Fibroblast of skin of abdomen (primary cell): ENCODE measurements at regions not wholly inside any gene's neighbourhood (a gene's known extent, or its start where the extent isn't known, plus 50 kb on each side); places are given as distances from the start of the nearest gene placed in this dataset.

ENCODE experiments used
- DNase-seq: peaks from one replicate; pipeline ENCODE4 v3.0.0-alpha.2; 2013

DNA sequence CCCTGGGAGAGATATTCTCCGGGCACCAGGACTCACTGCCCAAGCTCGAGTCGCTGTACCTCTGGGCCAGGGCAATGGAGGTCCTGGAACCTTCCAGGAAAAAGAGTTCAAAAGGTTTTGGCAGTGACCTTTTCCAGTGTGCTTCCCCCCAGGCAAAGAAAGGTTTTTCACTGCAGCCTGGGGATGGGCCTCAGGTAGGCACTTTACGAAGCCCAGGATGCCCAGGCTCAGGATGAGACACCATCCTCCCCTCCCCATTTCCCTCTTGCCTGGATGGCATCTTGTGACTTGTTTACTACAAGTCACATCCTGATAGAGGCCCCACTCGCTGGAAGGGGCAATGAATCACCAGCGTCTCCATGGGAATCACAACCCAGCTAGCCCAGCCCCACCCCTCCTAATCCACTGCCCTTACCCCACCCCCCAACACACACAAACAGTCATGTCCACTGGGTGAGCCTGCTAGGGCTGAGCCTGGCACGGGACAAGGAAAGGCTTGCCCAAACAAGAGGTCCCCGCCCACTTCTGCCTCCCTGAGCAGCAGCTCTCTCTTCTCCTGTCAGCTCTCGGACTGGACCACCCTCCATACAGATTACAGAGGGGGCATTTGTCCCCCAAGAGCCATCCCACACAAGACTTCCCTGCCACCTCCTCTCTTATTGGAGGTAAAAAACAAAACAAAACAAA, 93.8 kb upstream of the SMNDC1 start:
- DNase-seq, result peak; percentile 89

DNA sequence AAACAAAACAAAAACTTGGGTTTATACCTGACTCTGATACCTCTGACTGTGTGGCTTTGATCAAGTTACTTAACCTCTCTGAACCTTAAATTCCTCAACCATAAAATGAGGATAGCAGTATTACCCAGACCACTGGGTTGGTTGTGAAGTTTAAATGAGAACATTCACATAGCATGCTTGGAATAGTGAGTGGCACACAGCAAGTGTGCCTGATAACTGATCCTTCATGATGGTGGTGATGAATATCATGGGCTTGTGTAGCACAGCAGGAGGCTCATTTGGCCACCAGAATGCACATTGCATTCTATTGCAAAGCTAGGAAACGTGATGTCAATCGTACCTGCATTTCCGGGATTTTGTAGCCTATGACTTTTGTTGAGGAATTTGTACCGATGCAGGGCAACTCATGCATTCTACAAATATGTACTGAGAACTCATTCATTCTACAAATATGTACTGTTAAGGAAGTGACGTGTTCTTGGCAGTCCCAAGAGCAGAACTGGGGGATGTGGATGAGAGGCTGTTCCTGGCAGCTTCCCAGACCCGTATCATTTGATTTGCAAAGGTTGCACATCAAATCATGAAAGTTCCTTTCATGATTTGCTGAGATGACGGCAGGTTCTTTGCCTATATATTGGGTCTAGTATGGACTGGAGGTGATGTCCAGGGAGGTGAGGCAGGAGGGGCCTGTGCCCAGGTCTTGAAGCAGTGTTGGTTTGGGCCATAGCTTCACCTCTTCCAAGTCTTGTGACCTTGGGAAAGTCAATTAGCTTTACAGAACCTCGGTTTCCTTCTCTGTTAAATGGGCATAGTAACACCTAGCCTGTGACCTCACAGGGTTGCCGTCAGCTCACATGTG, 94.6 kb upstream of the SMNDC1 start:
- peak; percentile 99 for DNase-seq

DNA sequence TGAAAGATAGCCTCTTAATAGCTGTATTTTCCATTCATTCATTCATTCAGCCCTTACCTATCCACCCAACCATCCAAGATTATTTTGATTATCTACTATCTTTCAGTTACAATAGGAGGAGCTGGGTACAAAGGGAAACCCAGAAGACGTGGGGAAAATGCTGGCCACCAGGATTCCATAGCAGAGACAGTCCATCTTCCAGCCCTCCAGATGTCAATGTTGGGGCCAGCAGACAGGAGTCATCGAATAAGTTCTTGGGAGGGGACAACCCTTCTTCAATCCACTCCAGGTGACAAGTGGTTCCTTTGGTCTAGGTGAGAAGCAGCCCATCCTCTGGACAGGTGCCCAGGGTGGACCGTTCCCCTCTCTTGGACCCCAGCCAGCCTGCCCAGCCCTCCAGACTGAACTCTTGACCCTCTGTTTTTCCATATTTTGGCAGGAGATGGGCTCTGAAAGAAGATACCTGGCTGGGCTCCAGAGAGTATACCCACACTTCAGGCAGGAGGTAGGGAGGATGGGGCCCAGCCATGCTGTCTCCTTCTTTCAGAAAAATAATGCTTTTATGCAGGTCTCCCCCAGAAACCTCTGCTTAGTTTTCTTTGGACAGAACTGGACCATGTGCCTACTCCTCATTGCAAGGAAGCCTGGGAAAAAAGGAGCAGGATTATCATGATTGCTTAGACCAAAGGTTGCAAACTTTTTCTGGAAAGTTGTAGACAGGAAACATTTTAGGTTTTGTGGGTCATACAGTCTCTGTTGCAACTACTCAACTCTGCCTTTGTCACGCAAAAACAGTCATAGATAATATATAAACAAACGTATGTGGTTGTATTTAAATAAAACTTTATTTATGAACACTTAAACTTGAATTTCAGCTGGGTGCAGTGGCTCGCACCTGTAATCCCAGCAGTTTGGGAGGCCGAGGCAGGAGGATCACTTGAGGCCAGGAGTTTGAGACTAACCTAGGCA, 95.5 kb upstream of the SMNDC1 start:
- DNase-seq, result no peak

DNA sequence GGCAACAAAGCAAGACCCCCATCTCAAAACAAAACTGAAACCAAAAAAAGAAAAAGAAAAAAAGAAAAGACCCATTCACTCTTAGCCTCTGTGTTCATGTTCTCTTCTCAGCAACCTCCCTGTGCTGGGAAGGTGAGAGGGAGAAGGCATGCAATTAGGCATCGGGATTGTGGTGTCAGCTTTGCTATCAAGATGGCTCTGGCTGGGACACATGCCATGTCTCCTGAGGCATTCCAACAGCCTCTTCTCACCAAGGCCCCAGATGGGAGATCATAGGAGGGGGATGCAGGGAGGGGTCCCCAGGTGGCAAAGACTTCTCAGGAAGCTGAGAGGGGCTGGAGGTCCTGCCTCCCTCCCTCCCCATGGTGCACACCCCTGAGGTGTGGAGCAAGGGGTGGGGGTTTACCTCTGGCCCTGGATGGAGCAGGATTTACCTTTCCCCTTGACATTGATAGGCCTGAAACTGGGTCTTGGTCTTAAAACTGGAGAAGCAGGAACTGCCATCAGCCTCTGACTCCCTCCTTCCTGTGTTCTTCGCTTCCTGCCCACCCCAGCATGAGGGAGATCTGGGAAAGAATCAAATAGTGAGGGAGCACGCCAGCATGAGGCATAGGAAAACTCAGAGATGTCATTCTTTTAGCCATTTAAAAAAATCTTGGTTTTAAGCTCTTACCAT, 96.2 kb upstream of the DUSP5 start:
- DNase-seq, result no peak

DNA sequence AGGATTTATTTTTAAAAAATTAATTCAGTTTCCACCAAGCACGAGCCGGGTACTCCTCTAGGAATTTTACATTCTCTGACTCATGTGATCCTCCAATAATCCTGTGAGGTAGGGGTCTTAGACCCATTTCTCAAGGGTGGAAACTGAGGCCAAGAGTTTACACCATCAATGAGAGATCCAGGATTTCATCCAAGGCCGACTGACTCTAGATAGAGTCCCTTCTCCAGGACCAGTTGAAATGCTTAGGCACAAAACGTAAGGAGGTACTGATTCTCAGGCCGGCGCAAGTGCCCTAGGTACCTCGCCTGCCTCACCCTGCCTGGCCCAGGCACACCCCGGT, 95.7 kb upstream of the DUSP5 start:
- no peak for DNase-seq

DNA sequence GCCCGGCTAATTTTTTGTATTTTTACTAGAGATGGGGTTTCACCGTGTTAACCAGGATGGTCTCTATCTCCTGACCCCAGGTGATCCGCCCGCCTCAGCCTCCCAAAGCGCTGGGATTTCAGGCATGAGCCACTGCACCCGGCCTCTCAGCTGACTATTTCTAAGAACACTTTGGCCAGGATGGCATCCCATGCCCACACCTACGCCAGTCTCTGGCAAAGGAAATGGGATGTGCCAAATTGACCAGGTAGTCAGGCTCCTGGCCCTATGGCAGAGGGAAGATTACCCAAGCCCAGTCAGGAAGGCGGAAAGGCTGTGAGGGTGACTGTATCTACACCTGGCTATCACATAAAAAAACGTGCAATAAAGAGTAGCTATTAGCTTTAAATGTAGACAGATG, 94.1 kb upstream of the DUSP5 start:
- no peak for DNase-seq

DNA sequence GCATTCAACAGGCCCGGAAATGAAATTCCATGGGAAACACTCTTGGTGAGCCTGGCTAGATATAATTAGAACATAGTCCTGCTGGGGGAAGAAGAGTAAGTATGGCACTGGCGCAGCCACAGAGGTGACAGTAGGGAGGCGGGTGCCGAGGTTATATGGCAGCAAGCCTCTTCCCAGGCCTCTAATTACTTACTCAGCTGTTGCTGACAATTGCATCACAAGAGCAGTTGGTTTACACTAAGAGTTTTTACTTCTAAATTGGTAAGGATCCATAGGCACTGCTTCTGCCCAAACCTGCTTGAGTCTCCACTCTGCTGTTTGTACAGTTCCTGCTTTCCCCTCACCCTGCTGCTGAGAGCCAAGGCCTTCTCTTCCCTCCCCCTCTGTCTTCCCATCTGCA, 93.3 kb upstream of the DUSP5 start:
- peak; percentile 49 for DNase-seq

DNA sequence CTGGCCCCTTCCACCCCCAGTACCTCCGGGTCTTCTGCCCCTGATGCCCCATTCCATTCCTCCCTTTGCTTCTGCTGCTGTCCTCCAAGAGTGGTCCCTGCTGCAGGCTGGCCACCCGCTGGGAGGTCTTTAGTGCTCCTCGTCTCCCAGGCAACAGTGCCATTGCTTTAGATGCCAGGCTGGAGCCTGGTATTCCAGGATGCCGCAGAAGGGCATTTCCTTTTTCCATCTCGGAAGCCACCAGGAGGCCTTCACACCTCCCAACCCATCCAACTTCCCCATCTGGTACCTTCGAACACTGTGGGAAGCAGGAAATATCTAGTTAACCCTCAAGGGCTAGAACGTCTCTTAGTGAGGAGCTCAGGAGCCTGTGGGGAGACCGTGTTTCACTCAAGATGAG, 92.9 kb upstream of the DUSP5 start:
- DNase-seq, result no peak

DNA sequence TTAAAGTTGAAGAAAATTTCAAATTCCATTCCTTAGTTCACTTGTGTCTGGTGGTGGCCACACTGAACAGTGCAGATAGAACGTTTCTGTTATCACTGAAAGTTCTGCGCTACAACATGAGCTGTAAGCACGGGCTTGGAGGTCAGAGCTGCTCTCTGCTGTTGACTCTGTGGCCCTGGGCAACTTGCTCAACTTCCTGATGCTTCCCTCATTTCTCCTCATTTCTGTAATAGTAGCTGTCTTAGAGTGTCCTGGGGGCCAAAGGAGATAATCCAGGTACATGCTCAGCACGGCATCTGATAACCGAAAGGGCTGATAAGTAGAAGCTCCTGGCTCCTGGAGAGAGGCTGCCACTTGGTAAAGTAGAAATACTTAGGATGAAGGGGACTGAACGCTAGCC, 92.3 kb upstream of the DUSP5 start:
- no peak for DNase-seq

DNA sequence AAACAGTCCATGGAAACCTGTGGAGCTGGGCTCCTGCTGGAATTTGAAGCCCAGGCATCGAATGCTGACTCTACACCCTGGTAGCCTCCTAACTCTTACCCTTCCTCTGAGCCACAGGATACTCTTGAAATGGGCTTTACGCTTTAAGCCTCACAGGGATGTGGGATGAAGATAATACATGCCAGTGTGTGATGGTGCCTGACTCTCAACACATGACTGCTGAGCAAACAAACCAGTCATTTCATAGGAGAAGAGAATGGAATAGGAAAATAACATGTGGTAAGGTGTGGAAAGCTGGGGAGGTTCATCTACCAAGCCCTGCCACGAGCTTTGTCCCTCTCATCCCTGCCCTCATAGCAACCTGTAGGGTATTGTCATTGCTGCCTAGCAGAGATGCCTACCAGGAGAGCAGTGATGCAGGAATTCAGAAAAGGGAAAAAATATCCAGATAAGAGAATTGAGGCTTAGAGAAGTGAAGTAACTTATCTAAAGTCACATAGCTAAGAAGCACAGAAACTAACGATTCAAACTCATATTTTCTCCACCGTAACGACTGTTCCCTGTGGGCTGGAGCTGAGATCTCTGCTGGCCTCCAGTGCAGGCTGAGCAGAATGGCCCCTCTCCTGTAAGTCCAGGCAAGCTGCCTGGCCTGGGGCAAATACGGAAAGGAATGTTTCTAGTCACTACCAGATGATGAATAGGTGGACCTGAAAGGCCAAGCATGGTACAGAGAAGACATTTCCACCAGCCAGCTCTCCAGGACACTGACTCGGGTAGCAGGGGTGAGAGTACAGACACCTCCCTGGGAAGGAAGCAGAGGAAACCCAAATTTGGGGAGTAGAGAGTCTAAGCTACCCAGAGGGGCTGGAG, 90.2 kb upstream of the DUSP5 start:
- DNase-seq, result no peak

DNA sequence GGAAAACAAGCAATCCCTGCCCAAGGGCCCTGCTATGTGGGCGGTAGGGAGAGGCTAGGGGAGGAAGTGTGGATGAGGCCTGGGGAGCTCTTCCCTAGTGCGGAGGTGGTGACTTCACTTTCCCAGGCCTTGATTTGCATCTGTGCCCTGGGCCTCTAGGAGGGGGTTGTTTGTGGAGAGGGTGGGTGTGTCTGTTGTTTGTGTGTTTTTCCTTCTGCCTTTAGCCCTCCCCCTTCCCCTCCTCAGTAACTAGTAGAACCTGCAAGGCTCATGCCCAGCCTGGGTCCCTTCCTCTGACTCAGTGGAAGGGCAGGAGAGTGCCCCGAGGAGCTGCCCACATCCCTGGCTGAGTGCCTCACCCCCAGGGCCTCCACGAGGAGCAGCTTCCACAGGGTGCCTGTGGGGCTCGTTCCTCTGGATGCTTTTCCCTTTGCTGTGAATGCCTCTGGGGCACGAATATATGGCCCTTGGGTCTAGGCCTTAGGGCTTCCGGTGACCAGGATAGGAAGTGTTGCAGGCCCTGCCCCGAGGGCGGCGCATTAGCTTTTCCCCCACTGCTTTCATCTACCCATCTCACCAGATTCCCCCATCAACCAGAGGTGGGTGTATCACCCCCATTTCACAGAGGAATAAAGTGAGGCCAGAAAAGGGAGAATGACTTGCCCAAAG, 89.4 kb upstream of the DUSP5 start:
- no peak for DNase-seq

DNA sequence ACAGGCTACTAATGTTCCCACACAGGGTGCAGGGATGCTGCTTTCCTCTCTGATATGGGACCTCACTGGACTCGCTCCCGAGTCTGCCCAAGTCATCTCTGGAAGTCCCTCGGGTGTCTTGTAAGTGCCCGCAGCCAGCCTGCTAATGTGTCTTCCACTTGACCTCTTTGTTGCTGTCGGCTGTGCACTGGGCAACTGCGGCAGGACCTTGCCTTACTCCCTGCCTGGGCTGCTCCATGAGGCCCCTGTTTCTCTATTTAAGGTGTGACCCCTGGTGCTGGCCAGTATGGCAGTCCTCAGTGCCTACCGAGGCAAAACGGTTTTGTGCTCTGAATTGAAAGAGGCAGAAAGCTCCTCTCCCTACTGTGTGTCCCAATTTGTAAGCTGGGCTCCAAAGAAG, 88.8 kb upstream of the DUSP5 start:
- DNase-seq, result no peak

DNA sequence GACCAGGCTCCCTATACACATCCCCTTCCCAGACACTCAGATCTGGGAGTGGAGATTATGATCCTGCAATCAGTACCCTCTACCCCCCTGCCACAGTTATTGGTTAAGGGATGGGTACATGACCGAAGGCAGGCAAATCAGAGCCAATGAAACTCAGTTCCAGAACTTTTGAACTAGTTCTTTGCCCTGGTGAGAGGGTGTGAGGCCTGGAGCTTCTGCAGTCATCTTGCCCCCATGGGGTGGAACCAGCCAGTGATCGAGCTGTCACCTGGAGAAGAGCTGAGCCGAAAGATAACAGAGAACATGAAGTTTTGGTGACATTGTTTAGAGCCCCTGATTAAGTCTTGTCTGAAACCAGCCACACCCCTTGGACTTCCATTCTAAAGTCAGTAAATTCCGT, 88.2 kb upstream of the DUSP5 start:
- no peak for DNase-seq

DNA sequence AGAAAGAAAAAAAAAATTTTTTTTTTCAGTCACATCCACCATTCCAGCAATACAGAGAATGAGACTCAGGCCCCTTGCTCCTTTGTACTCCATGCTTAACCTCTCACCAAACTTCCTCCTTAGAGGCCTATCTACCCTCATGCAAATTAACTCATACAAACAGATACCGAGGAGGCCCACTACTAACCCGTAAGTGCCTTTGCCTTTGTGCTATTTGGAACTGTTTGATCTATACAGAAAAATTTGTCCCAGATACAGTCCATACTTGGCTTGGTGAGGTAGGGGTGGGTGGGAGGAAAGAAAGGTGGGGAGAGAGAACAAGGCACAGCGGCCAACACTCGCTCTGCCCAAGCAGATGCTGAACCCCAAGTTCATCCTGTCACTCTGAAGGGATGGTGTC, 87.8 kb upstream of the DUSP5 start:
- DNase-seq, result no peak

DNA sequence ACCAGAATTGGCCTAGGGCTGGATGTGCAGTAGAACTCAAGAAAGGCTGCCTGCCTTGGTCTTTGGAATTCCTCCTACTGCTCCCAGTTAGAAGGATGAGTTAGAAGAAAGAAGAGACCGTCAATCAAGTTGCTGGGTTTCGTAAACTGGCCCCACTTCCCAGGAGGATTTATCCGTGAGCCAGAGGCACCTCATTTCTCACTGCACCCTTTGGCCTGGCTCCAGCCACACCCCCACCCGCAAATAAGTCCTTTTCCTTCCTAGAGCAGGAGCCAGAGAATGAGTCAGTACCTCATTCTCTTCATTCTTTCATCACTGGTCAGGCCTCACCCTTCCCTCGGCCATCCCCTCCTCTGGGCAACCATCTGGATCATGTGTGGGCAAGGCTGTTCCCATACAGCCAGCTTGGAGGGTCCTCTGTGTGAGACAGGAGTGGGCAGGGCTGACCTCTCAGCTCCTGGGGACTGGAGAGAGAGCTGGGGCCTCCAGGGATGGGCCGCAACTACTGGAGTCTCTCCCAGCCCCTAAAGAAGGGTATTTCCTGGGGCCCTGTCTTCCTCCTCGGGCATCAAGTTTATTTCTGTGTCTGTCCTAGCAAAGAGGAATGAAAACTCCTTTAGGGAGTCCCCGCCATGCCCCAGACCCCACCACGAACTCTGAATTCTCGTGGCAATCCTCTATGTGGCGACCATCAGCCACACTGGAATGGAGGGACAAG, 87.2 kb upstream of the DUSP5 start:
- peak; percentile 98 for DNase-seq

DNA sequence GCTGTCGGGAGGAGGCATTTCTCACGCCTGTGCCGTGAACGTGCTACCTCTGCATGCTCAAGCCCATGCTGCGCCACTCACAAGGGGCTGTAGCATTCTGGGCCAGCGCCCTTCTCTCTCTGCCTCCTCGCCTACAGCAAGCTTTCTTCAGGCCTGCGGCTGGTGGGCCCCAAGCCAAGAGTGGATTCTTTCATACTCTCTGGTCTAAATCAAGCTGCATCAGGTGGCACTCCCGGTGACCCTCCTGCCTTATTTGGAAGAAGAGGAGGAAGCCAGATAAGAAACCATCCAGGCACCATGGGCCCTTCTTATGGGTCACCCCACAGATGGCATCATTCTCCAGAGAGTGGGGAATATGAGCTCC, 86.7 kb upstream of the DUSP5 start:
- DNase-seq, result peak; percentile 78

DNA sequence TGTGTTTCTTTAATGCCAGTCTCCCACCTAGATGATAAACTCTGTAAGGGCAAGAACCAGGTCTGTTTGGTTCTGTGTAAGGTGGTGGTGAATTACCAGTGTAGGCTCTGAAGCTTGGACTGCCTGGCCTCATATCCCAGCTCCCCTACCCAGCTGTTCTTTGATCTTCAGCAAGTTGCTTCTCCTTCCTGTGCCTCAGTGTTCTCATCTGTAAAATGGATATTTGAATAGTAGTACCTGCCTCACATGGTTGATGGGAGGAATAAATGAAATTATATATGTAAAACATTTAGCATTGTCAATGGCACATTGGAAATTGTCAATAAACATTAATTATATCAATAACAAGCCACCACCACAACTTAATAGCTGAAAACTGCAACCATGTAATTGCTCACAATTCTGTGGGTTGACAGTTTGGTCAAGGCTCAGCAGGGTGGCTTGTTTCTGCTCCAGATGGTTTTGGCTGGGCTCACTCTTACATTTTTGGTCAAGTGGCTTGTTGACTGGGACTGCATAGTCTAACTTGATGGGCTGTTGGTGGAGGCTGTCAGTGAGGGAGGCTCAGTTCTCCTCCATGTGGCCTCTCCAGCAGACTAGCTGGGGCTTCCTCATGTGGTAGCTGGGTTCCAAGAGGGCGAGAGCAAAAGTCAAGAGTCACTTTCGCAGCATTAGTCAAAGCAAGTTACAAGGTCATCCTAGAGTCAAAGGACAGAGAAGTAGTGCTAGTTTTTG, 84.5 kb upstream of the DUSP5 start:
- no peak for DNase-seq

DNA sequence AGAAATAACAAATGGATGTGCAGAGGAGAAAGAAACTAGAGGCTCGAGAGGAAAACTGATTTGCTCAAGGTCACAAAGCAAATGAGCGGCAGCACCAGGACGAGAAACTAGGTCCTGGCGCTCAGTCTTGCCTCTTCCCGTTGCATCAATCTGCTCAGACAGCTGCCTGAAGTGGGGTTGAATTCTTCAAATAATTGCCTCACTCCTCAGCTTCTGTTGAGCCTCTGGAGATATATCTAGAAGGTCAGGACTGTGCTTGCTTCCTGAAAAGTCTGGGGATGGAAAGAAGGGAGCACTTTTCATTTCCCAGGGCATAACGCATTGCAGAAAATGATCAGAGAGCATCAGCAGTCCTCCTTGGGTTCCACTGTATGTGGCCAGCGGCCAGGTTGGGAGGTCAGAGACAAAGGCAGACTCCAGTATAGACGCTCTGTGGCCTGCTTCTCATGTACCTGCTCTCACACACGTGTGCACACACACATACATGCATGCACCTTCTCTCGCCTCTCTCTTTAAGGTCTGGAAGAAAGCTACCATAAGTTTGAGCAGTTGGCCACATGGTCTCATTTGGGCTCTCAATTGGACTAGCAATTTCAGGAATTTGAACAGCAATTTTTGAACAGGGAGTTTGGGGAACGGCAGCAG, 83.7 kb upstream of the DUSP5 start:
- DNase-seq, result peak; percentile 59
